ENCODE measurements at regions not wholly inside any gene's neighbourhood (a gene's known extent, or its start where the extent isn't known, plus 50 kb on each side); places are given as distances from the start of the nearest gene placed in this dataset.

DNA sequence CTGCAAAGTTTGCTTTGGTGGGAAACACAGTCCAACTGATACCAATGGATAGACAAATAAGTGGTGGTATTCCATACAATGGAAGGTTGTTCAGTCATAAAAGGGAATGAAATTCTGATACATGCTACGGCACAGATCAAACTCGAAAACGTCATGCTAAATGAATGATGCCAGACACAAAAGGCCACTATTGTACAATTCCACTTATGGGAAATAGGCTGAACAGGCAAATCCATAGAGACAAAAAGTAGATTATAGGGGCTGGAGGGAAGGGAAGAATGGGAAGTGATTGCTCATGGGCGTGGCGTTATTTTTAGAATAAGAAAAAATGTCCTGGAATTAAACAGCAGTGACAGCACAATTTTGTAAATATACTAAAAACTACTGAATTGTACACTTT, 66.0 kb upstream of the FOXK1 start:
- TF ChIP-seq E2F8 (IDR thresholded peaks at IDR 0.05; ENCODE audit: low read depth, partially characterized antibody) (no peak), HDGF (IDR thresholded peaks at IDR 0.05) (no peak), MAX (CRISPR knock-in tag; IDR thresholded peaks at IDR 0.05) (no peak), POLR2A (conservative IDR thresholded peaks at IDR 0.05) (no peak), ZNF274 (IDR thresholded peaks at IDR 0.05; ENCODE audit: borderline replicate concordance, low read depth, low read length) (no peak), TCF7 (IDR thresholded peaks at IDR 0.05; ENCODE audit: borderline replicate concordance) (no peak)
- TF ChIP-seq, protein P1, sequence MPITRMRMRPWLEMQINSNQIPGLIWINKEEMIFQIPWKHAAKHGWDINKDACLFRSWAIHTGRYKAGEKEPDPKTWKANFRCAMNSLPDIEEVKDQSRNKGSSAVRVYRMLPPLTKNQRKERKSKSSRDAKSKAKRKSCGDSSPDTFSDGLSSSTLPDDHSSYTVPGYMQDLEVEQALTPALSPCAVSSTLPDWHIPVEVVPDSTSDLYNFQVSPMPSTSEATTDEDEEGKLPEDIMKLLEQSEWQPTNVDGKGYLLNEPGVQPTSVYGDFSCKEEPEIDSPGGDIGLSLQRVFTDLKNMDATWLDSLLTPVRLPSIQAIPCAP (CRISPR knock-in tag; IDR thresholded peaks at IDR 0.05; ENCODE audit: borderline replicate concordance) = no peak
- TF ChIP-seq, protein P2, sequence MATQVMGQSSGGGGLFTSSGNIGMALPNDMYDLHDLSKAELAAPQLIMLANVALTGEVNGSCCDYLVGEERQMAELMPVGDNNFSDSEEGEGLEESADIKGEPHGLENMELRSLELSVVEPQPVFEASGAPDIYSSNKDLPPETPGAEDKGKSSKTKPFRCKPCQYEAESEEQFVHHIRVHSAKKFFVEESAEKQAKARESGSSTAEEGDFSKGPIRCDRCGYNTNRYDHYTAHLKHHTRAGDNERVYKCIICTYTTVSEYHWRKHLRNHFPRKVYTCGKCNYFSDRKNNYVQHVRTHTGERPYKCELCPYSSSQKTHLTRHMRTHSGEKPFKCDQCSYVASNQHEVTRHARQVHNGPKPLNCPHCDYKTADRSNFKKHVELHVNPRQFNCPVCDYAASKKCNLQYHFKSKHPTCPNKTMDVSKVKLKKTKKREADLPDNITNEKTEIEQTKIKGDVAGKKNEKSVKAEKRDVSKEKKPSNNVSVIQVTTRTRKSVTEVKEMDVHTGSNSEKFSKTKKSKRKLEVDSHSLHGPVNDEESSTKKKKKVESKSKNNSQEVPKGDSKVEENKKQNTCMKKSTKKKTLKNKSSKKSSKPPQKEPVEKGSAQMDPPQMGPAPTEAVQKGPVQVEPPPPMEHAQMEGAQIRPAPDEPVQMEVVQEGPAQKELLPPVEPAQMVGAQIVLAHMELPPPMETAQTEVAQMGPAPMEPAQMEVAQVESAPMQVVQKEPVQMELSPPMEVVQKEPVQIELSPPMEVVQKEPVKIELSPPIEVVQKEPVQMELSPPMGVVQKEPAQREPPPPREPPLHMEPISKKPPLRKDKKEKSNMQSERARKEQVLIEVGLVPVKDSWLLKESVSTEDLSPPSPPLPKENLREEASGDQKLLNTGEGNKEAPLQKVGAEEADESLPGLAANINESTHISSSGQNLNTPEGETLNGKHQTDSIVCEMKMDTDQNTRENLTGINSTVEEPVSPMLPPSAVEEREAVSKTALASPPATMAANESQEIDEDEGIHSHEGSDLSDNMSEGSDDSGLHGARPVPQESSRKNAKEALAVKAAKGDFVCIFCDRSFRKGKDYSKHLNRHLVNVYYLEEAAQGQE (IDR thresholded peaks at IDR 0.05; ENCODE audit: borderline replicate concordance) = no peak
- TF ChIP-seq, protein P2 (CRISPR knock-in tag; IDR thresholded peaks at IDR 0.05; ENCODE audit: low read depth) = no peak
- TF ChIP-seq, protein P3, sequence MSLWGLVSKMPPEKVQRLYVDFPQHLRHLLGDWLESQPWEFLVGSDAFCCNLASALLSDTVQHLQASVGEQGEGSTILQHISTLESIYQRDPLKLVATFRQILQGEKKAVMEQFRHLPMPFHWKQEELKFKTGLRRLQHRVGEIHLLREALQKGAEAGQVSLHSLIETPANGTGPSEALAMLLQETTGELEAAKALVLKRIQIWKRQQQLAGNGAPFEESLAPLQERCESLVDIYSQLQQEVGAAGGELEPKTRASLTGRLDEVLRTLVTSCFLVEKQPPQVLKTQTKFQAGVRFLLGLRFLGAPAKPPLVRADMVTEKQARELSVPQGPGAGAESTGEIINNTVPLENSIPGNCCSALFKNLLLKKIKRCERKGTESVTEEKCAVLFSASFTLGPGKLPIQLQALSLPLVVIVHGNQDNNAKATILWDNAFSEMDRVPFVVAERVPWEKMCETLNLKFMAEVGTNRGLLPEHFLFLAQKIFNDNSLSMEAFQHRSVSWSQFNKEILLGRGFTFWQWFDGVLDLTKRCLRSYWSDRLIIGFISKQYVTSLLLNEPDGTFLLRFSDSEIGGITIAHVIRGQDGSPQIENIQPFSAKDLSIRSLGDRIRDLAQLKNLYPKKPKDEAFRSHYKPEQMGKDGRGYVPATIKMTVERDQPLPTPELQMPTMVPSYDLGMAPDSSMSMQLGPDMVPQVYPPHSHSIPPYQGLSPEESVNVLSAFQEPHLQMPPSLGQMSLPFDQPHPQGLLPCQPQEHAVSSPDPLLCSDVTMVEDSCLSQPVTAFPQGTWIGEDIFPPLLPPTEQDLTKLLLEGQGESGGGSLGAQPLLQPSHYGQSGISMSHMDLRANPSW (CRISPR knock-in tag; IDR thresholded peaks at IDR 0.05) = no peak
- TF ChIP-seq, protein P4, sequence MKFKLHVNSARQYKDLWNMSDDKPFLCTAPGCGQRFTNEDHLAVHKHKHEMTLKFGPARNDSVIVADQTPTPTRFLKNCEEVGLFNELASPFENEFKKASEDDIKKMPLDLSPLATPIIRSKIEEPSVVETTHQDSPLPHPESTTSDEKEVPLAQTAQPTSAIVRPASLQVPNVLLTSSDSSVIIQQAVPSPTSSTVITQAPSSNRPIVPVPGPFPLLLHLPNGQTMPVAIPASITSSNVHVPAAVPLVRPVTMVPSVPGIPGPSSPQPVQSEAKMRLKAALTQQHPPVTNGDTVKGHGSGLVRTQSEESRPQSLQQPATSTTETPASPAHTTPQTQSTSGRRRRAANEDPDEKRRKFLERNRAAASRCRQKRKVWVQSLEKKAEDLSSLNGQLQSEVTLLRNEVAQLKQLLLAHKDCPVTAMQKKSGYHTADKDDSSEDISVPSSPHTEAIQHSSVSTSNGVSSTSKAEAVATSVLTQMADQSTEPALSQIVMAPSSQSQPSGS (CRISPR knock-in tag; IDR thresholded peaks at IDR 0.05) = no peak

All from K562 (cell line).